ENCODE measurements at regions not wholly inside any gene's neighbourhood (a gene's known extent, or its start where the extent isn't known, plus 50 kb on each side); places are given as distances from the start of the nearest gene placed in this dataset.
A peak's percentile ranks its signal among the peaks of the same experiment; 100 is the strongest.

DNA sequence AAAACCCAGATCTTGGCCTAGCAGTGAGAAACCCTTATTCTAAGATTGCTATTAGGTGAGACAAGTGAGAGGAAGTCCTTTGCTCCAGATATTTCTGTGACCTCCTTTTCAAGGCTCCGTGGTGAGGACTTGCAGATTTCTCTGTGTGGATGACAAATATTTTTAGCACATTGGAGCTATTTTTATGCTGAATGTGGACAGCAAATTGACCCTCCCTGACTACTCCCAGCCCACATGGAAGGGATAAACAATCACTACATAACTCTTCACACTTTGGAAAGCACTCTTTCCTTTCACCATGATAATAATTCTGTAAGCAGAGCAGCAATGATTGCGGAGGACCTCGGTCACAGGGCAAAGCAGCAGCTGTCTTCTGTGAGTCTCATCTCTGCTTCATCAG, 88.0 kb upstream of the ADGRF1 start:
- DNase-seq (ENCODE audit: low read depth in 4 of 6, low spot score in 6 of 6), result no peak
- Histone ChIP-seq H3K4me1 (ENCODE audit: control insufficient read depth, insufficient read depth, low read length) (no peaks in the 10 kb centered on the region), H3K27me3 (ENCODE audit: control insufficient read depth, insufficient read depth, low read length) (no peaks in the 10 kb centered on the region), H3K36me3 (ENCODE audit: control insufficient read depth, insufficient read depth, low read length) (no peaks in the 10 kb centered on the region), H3K9me3 (ENCODE audit: control insufficient read depth, insufficient read depth, low read length) (no peaks in the 10 kb centered on the region), H3K4me3 (ENCODE audit: low read depth, low read length) (no peak overlapping the region), H3K27ac (ENCODE audit: low read depth, low read length) (no peak overlapping the region)
- WGBS (ENCODE audit: insufficient coverage), result 86% methylated on average over 2 of the region's 3 CpGs

DNA sequence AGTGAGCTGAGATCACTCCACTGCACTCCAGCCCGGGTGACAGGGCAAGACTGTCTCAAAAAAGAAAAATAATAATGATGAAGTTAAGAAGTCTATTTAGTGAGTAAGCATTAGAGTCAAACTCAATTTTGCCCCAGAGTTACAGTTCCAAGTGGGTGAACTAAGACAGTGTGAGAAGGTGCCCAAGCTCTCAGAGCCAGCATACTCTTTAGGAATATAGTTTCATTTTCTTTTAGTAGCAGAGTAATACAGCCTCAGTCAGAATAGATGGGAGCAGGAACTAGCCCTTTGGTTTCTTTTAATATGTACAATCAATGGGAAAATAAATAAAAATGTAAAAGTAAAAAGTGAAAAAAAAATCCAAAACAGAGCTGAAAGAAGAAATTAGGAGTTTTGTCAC, 87.0 kb upstream of the ADGRF1 start:
- Histone ChIP-seq H3K4me3 (ENCODE audit: low read depth, low read length) (no peak overlapping the region), H3K27ac (ENCODE audit: low read depth, low read length) (no peak overlapping the region), H3K4me1 (ENCODE audit: control insufficient read depth, insufficient read depth, low read length) (no peaks in the 10 kb centered on the region), H3K27me3 (ENCODE audit: control insufficient read depth, insufficient read depth, low read length) (no peaks in the 10 kb centered on the region), H3K36me3 (ENCODE audit: control insufficient read depth, insufficient read depth, low read length) (no peaks in the 10 kb centered on the region), H3K9me3 (ENCODE audit: control insufficient read depth, insufficient read depth, low read length) (no peaks in the 10 kb centered on the region)
- DNase-seq (ENCODE audit: low read depth in 4 of 6, low spot score in 6 of 6), result no peak
- 80% methylated on average over 1 of the region's 1 CpG for WGBS (ENCODE audit: insufficient coverage)

DNA sequence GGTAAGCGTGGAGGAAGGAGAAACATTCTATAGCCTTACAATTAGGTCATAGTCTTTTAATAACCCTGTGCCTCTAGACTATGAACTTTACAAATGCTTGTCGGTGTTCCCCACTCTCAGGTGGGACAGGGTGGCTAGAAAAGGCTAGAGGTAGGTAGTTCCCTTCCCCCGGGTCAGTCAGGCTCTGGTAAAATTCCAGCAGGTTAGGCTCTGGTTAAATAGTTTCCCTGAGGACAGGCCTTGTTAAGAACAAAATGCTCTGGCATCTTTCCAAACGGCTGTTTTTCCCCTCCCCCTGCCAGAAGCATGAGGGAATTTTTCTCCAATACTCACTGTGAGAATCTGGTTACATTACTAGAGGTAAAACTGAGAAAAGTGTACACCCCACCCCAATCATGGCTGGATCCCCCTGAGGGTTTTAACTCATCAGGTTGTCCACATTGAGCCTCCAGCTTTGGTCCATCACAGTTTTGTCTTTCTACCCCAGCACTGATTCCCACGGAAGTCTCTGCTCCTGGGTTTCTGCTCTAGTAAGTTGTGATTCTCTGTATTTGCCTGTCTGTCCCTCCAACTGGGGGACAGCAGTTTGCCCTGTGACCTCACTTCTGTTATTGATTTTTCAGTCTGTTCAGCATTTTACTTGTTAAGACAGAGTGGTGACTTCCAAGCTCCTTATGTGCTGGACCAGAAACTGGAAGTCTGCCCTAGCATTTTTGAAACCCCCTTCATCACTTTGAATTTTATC, 84.7 kb upstream of the ADGRF1 start:
- no peak overlapping the region for H3K27ac ChIP-seq (ENCODE audit: low read depth, low read length)
- peak in 1 of 6 donors; percentile 26 for DNase-seq (ENCODE audit: low read depth in 4 of 6, low spot score in 6 of 6)

GRCh38 chr6:47118611-47119010, 76.5 kb upstream of the ADGRF1 start:
- no peak overlapping the region for H3K4me3 ChIP-seq (ENCODE audit: low read depth, low read length)
- DNase-seq (ENCODE audit: low read depth in 4 of 6, low spot score in 6 of 6), result no peak

More for the DNA sequence above, 84.7 kb upstream of the ADGRF1 start:
- Histone ChIP-seq H3K4me1 (ENCODE audit: control insufficient read depth, insufficient read depth, low read length) (no peaks in the 10 kb centered on the region), H3K9me3 (ENCODE audit: control insufficient read depth, insufficient read depth, low read length) (no peaks in the 10 kb centered on the region), H3K27me3 (ENCODE audit: control insufficient read depth, insufficient read depth, low read length) (no peaks in the 10 kb centered on the region), H3K36me3 (ENCODE audit: control insufficient read depth, insufficient read depth, low read length) (no peaks in the 10 kb centered on the region), H3K4me3 (ENCODE audit: low read depth, low read length) (no peak overlapping the region)
- 60% methylated on average over 1 of the region's 5 CpGs for WGBS (ENCODE audit: insufficient coverage)

GRCh38 chr6:47117314-47117713, 75.2 kb upstream of the ADGRF1 start:
- Histone ChIP-seq H3K27me3 (ENCODE audit: control insufficient read depth, insufficient read depth, low read length) (no peaks in the 10 kb centered on the region), H3K36me3 (ENCODE audit: control insufficient read depth, insufficient read depth, low read length) (no peaks in the 10 kb centered on the region), H3K4me1 (ENCODE audit: control insufficient read depth, insufficient read depth, low read length) (no peaks in the 10 kb centered on the region), H3K27ac (ENCODE audit: low read depth, low read length) (no peak overlapping the region), H3K9me3 (ENCODE audit: control insufficient read depth, insufficient read depth, low read length) (no peaks in the 10 kb centered on the region), H3K4me3 (ENCODE audit: low read depth, low read length) (no peak overlapping the region)
- DNase-seq (ENCODE audit: low read depth in 4 of 6, low spot score in 6 of 6), result no peak
- 100% methylated on average over 1 of the region's 5 CpGs for WGBS (ENCODE audit: insufficient coverage)

More at GRCh38 chr6:47118611-47119010, 76.5 kb upstream of the ADGRF1 start:
- H3K27ac ChIP-seq (ENCODE audit: low read depth, low read length), result no peak overlapping the region
- no peaks in the 10 kb centered on the region for H3K4me1 ChIP-seq (ENCODE audit: control insufficient read depth, insufficient read depth, low read length)
- H3K36me3 ChIP-seq (ENCODE audit: control insufficient read depth, insufficient read depth, low read length), result no peaks in the 10 kb centered on the region
- H3K27me3 ChIP-seq (ENCODE audit: control insufficient read depth, insufficient read depth, low read length), result no peaks in the 10 kb centered on the region
- no peaks in the 10 kb centered on the region for H3K9me3 ChIP-seq (ENCODE audit: control insufficient read depth, insufficient read depth, low read length)

DNA sequence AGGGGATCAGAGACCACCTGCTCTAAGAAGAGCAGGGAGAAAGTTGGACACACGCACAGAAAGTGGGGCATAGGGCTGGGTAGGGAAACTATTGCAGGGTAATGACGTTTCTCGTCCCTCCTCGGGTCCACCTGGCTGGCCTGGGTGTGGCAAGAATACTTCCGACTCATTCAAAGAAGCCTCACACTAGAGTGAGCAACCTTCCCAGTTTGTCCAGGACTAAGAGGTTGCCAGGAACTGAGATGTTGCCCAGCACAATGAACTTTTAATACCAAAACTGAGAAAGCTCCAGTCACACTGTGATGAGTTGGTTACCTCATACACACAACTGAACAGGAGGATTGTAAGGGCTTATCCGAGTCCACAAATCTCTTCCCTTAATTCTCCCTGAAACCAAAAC, 74.5 kb upstream of the ADGRF1 start:
- Histone ChIP-seq H3K27ac (ENCODE audit: low read depth, low read length) (no peak overlapping the region), H3K36me3 (ENCODE audit: control insufficient read depth, insufficient read depth, low read length) (no peaks in the 10 kb centered on the region), H3K9me3 (ENCODE audit: control insufficient read depth, insufficient read depth, low read length) (no peaks in the 10 kb centered on the region), H3K4me3 (ENCODE audit: low read depth, low read length) (no peak overlapping the region), H3K27me3 (ENCODE audit: control insufficient read depth, insufficient read depth, low read length) (no peaks in the 10 kb centered on the region), H3K4me1 (ENCODE audit: control insufficient read depth, insufficient read depth, low read length) (no peaks in the 10 kb centered on the region)
- 98% methylated on average over 5 of the region's 6 CpGs for WGBS (ENCODE audit: insufficient coverage)
- DNase-seq (ENCODE audit: low read depth in 4 of 6, low spot score in 6 of 6), result no peak

DNA sequence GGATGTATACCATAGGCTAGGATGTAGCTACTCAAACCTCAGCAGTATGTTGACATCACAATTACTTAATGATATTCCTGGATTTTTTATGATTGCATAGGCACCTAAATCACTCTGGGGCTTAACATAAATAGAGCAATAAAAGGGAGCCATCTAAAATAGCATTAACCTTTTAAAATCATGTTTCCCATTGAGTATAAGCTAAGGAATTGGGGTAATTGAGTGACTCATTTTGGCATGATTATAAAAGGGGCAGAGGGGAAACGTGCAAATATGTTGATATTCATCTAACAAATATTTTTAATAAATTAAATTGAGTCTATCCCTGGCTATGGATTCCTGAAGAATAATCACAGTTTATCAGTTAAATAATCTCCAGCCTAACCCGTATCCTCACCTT, 74.0 kb upstream of the ADGRF1 start:
- no peak for DNase-seq (ENCODE audit: low read depth in 4 of 6, low spot score in 6 of 6)
- Histone ChIP-seq H3K36me3 (ENCODE audit: control insufficient read depth, insufficient read depth, low read length) (no peaks in the 10 kb centered on the region), H3K4me1 (ENCODE audit: control insufficient read depth, insufficient read depth, low read length) (no peaks in the 10 kb centered on the region), H3K27me3 (ENCODE audit: control insufficient read depth, insufficient read depth, low read length) (no peaks in the 10 kb centered on the region), H3K9me3 (ENCODE audit: control insufficient read depth, insufficient read depth, low read length) (no peaks in the 10 kb centered on the region), H3K4me3 (ENCODE audit: low read depth, low read length) (no peak overlapping the region), H3K27ac (ENCODE audit: low read depth, low read length) (no peak overlapping the region)
- no CpG with 5 or more reads among the region's 2 CpGs for WGBS (ENCODE audit: insufficient coverage)

DNA sequence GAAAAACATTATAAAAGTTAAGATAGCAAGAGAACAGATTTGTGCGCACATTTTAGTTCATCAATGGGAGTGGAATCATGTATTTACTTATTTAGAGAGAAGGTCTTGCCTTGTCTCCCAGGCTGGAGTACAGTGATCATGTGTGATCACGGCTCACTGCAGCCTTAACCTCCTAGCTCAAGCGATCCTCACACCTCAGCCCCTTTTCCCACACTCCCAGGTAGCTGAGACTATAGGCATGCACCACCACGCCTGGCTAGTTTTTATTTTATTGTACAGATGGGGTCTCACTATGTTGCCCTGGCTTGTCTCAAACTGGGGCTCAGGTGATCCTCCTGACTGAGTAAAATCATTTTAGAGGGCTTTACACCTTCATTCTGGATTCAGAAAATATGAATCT, 72.3 kb upstream of the ADGRF1 start:
- no peak overlapping the region for H3K27ac ChIP-seq (ENCODE audit: low read depth, low read length)
- WGBS (ENCODE audit: insufficient coverage), result 100% methylated on average over 1 of the region's 4 CpGs
- no peaks in the 10 kb centered on the region for H3K27me3 ChIP-seq (ENCODE audit: control insufficient read depth, insufficient read depth, low read length)
- no peaks in the 10 kb centered on the region for H3K36me3 ChIP-seq (ENCODE audit: control insufficient read depth, insufficient read depth, low read length)
- no peak overlapping the region for H3K4me3 ChIP-seq (ENCODE audit: low read depth, low read length)
- no peak for DNase-seq (ENCODE audit: low read depth in 4 of 6, low spot score in 6 of 6)
- H3K4me1 ChIP-seq (ENCODE audit: control insufficient read depth, insufficient read depth, low read length), result no peaks in the 10 kb centered on the region
- no peaks in the 10 kb centered on the region for H3K9me3 ChIP-seq (ENCODE audit: control insufficient read depth, insufficient read depth, low read length)

GRCh38 chr6:47112317-47112716, 70.2 kb upstream of the ADGRF1 start:
- Histone ChIP-seq H3K4me3 (ENCODE audit: low read depth, low read length) (no peak overlapping the region), H3K36me3 (ENCODE audit: control insufficient read depth, insufficient read depth, low read length) (no peaks in the 10 kb centered on the region), H3K27ac (ENCODE audit: low read depth, low read length) (no peak overlapping the region), H3K4me1 (ENCODE audit: control insufficient read depth, insufficient read depth, low read length) (no peaks in the 10 kb centered on the region), H3K9me3 (ENCODE audit: control insufficient read depth, insufficient read depth, low read length) (no peaks in the 10 kb centered on the region), H3K27me3 (ENCODE audit: control insufficient read depth, insufficient read depth, low read length) (no peaks in the 10 kb centered on the region)
- WGBS (ENCODE audit: insufficient coverage), result no CpG with 5 or more reads among the region's 1 CpG
- no peak for DNase-seq (ENCODE audit: low read depth in 4 of 6, low spot score in 6 of 6)

DNA sequence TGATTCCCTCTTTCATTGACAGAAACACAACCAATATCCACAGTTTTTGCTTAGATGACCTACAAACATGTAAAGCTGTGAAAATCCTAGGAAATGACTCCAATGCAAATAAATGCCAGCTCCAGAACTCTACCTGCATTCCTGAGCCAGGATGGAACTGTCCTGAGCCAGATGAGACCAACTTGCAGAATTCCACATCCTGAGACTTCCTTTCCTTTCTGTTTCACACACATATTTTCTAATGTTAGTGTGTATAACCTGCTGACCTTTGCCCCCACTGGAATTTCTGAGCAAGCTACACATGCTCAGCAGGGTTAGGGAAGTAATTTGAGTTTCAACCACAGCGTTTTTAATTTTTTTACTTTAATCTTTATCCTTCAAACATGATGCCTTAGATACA, 69.6 kb upstream of the ADGRF1 start:
- Histone ChIP-seq H3K9me3 (ENCODE audit: control insufficient read depth, insufficient read depth, low read length) (no peaks in the 10 kb centered on the region), H3K4me3 (ENCODE audit: low read depth, low read length) (no peak overlapping the region), H3K27me3 (ENCODE audit: control insufficient read depth, insufficient read depth, low read length) (no peaks in the 10 kb centered on the region), H3K27ac (ENCODE audit: low read depth, low read length) (no peak overlapping the region), H3K4me1 (ENCODE audit: control insufficient read depth, insufficient read depth, low read length) (no peaks in the 10 kb centered on the region), H3K36me3 (ENCODE audit: control insufficient read depth, insufficient read depth, low read length) (no peaks in the 10 kb centered on the region)
- no CpG with 5 or more reads among the region's 1 CpG for WGBS (ENCODE audit: insufficient coverage)
- no peak for DNase-seq (ENCODE audit: low read depth in 4 of 6, low spot score in 6 of 6)

All from spinal cord (tissue), 9 donors.